Neural cell (in vitro differentiated cells): ENCODE measurements at regions not wholly inside any gene's neighbourhood (a gene's known extent, or its start where the extent isn't known, plus 50 kb on each side); places are given as distances from the start of the nearest gene placed in this dataset.
A peak's percentile ranks its signal among the peaks of the same experiment; 100 is the strongest.

ENCODE experiments used
- H2AFZ ChIP-seq: fragments of 200-600, 300-800 bp; sonication (generic), shearing (Covaris generic); 2 replicates; pipeline ENCODE4 v1.6.0; 2014; ENCODE audit warnings: low read depth, mild to moderate bottlenecking, antibody characterized with exemption, low read length, moderate library complexity
- H3F3A ChIP-seq: fragments of 200-600 bp; shearing (Covaris generic); 2 replicates; pipeline ENCODE4 v1.6.1; 2016; ENCODE audit warnings: mild to moderate bottlenecking, moderate library complexity, mixed read lengths, antibody characterized with exemption, low read length; ENCODE audit not compliant: insufficient read depth, poor library complexity, severe bottlenecking
- H3K27ac ChIP-seq: fragments of 200-600, 300-800 bp; sonication (generic), shearing (Covaris generic); 2 replicates; pipeline ENCODE4 v1.5.1; 2014; ENCODE audit warnings: mild to moderate bottlenecking, low read length, moderate library complexity
- H3K27me3 ChIP-seq: fragments of 300-800, 200-600 bp; sonication (generic), shearing (Covaris generic); 2 replicates; pipeline ENCODE4 v1.6.0; 2014; ENCODE audit warnings: mild to moderate bottlenecking, low read depth, low read length, moderate library complexity; ENCODE audit not compliant: insufficient read depth
- H3K36me3 ChIP-seq: fragments of 300-800, 200-600 bp; sonication (generic), shearing (Covaris generic); 2 replicates; pipeline ENCODE4 v1.5.1; 2014; ENCODE audit warnings: mild to moderate bottlenecking, antibody characterized with exemption, low read length, moderate library complexity; ENCODE audit not compliant: insufficient read depth
- H3K4me2 ChIP-seq: fragments of 300-800, 200-600 bp; sonication (generic), shearing (Covaris generic); 2 replicates; pipeline ENCODE4 v1.6.0; 2014; ENCODE audit warnings: mild to moderate bottlenecking, low read length
- H3K4me3 ChIP-seq: fragments of 300-800, 200-600 bp; sonication (generic), shearing (Covaris generic); 2 replicates; pipeline ENCODE4 v1.5.1; 2014; ENCODE audit warnings: mild to moderate bottlenecking, low read length, moderate library complexity
- H3K79me2 ChIP-seq: fragments of 200-600 bp; shearing (Covaris generic); replicated peaks from 2 replicates; pipeline ENCODE4 v1.6.0; 2014; ENCODE audit warnings: mild to moderate bottlenecking, low read length, moderate library complexity; ENCODE audit not compliant: insufficient read depth
- H3K9ac ChIP-seq: fragments of 300-800, 200-600 bp; sonication (generic), shearing (Covaris generic); 2 replicates; pipeline ENCODE4 v1.6.1; 2016; ENCODE audit warnings: mild to moderate bottlenecking, low read length, mixed read lengths
- H3K9me2 ChIP-seq: fragments of 200-600 bp; shearing (Covaris generic); 2 replicates; pipeline ENCODE4 v1.6.1; 2016; ENCODE audit warnings: mild to moderate bottlenecking, low read length, mixed read lengths; ENCODE audit not compliant: insufficient read depth
- H3K9me3 ChIP-seq: fragments of 200-600, 300-800 bp; sonication (generic), shearing (Covaris generic); 2 replicates; pipeline ENCODE4 v1.6.1; 2016; ENCODE audit warnings: mild to moderate bottlenecking, mixed run types, low read length, moderate library complexity, mixed read lengths
- H4K20me1 ChIP-seq: fragments of 200-600 bp; shearing (Covaris generic); 2 replicates; pipeline ENCODE4 v1.6.1; 2016; ENCODE audit warnings: mild to moderate bottlenecking, mixed run types; ENCODE audit not compliant: insufficient read depth
- CTCF ChIP-seq: fragments of 450-650 bp; IDR thresholded peaks from 2 replicates; pipeline ENCODE4 v1.5.1; 2014; ENCODE audit warnings: antibody characterized with exemption, mild to moderate bottlenecking, moderate library complexity; ENCODE audit not compliant: poor library complexity, severe bottlenecking
- EP300 ChIP-seq: fragments of 450-650 bp; conservative IDR thresholded peaks from 2 replicates; pipeline ENCODE4 v1.6.1; 2014; ENCODE audit warnings: antibody characterized with exemption, mild to moderate bottlenecking, moderate library complexity; ENCODE audit not compliant: poor library complexity, severe bottlenecking
- EZH2 ChIP-seq: fragments of 200-600, 300-800 bp; shearing (Covaris generic), sonication (generic); IDR thresholded peaks from 2 replicates; pipeline ENCODE4 v1.6.1; 2014; ENCODE audit warnings: antibody characterized with exemption, low read length, borderline replicate concordance, mild to moderate bottlenecking; ENCODE audit not compliant: insufficient read depth, poor library complexity, severe bottlenecking
- MXI1 ChIP-seq: fragments of 450-650 bp; conservative IDR thresholded peaks from 2 replicates; pipeline ENCODE4 v1.6.1; 2014; ENCODE audit warnings: antibody characterized with exemption, mild to moderate bottlenecking; ENCODE audit not compliant: poor library complexity, severe bottlenecking
- POLR2AphosphoS5 ChIP-seq: IDR thresholded peaks from 2 replicates; pipeline ENCODE4 v1.6.1; 2012
- RAD21 ChIP-seq: fragments of 450-650 bp; conservative IDR thresholded peaks from 2 replicates; pipeline ENCODE4 v1.6.1; 2014; ENCODE audit warnings: antibody characterized with exemption, mild to moderate bottlenecking, moderate library complexity
- REST ChIP-seq: IDR thresholded peaks from 2 replicates; pipeline ENCODE4 v1.6.1; 2012; ENCODE audit warnings: borderline replicate concordance
- SMC3 ChIP-seq: fragments of 450-650 bp; conservative IDR thresholded peaks from 2 replicates; pipeline ENCODE4 v1.6.1; 2014; ENCODE audit warnings: antibody characterized with exemption, mild to moderate bottlenecking, moderate library complexity; ENCODE audit not compliant: poor library complexity
- TAF1 ChIP-seq: IDR thresholded peaks from 2 replicates; pipeline ENCODE4 v1.6.1; 2012; ENCODE audit warnings: low read depth

GRCh38 chr22:27148886-27149470 lies 491.6 kb downstream of the MIAT start:
- Histone ChIP-seq H2AFZ (no peak overlapping the region), H3K27ac (no peak overlapping the region), H3K27me3 (no peaks in the 10 kb centered on the region), H3K36me3 (no peaks in the 10 kb centered on the region), H3K4me2 (no peak overlapping the region), H3K9me3 (no peaks in the 10 kb centered on the region), H3K9me2 (no peaks in the 10 kb centered on the region), H3K9ac (no peak overlapping the region), H3K79me2 (no peaks in the 10 kb centered on the region), H3F3A (no peaks in the 10 kb centered on the region), H4K20me1 (no peaks in the 10 kb centered on the region), H3K4me3 (no peak overlapping the region)
- TF ChIP-seq REST: no peak
- TF ChIP-seq MXI1: no peak
- no peak for TF ChIP-seq RAD21
- no peak for TF ChIP-seq POLR2AphosphoS5
- TF ChIP-seq EP300: no peak
- no peak for TF ChIP-seq CTCF
- no peak for TF ChIP-seq TAF1
- no peak for TF ChIP-seq SMC3
- TF ChIP-seq EZH2: no peak

- Histone ChIP-seq H3K4me2 (no peak overlapping the region), H3K36me3 (no peaks in the 10 kb centered on the region), H3K27ac (no peak overlapping the region), H3K9ac (no peak overlapping the region), H3K9me3 (no peaks in the 10 kb centered on the region), H3F3A (no peaks in the 10 kb centered on the region), H2AFZ (peak overlapping the region; percentile 48), H3K27me3 (no peaks in the 10 kb centered on the region), H3K9me2 (no peaks in the 10 kb centered on the region), H4K20me1 (no peaks in the 10 kb centered on the region), H3K4me3 (no peak overlapping the region), H3K79me2 (no peaks in the 10 kb centered on the region)
- TF ChIP-seq REST (no peak), MXI1 (no peak), EZH2 (no peak), SMC3 (no peak)
Measured at GRCh38 chr22:27149921-27150543, 492.6 kb downstream of the MIAT start.
